K562 (cell line): ENCODE measurements at regions not wholly inside any gene's neighbourhood (a gene's known extent, or its start where the extent isn't known, plus 50 kb on each side); places are given as distances from the start of the nearest gene placed in this dataset.
A peak's percentile ranks its signal among the peaks of the same experiment; 100 is the strongest.

Experiments used
- ATAC-seq: fragments of 200-7000 bp; cut with Tn5 transposase; 3 replicates; pipeline ENCODE4 v1.9.1; 2020; ENCODE audit warnings: moderate library complexity
- BruUV-seq: library from RNA; stranded (reverse); fragments of 400-500 nt; replicated peaks from 2 replicates; lab custom pipeline; 2021; lab: Mats Ljungman, UMichigan
- CTCF ChIA-PET: fragments of 300-600 bp; formaldehyde crosslinking; extraction: SDS; loops from one replicate; lab custom pipeline; 2021; ENCODE audit warnings: low intra/inter-chr PET ratio; lab: Yijun Ruan, JAX
- POLR2A ChIA-PET: fragments of 300-600, 350-650 bp; sonication (Branson Sonifier 250); formaldehyde crosslinking; extraction: SDS; loops from one replicate; lab custom pipeline; 2021; ENCODE audit warnings: antibody characterized with exemption, inconsistent platforms; lab: Yijun Ruan, JAX
- DNase-seq, 4 experiments: peaks; one replicate each; pipeline versions ENCODE4 v3.0.0 to v3.0.0-alpha.2; 2011 to 2018; ENCODE audit warnings: low spot score in 3 of 4, mixed read lengths in 3 of 4; ENCODE audit errors: extremely low read depth in 1 of 4
- FAIRE-seq: peaks from 2 replicates; lab custom pipeline; 2011; peaks lifted over from hg19 to GRCh38; lab: Jason Lieb, UNC
- H2AFZ ChIP-seq: 2 replicates; pipeline ENCODE4 v1.6.0; 2011; ENCODE audit warnings: low read depth, low read length, control low read depth, inconsistent platforms
- H3K27ac ChIP-seq: fragments of 200-600 bp; 3 replicates; pipeline ENCODE4 v1.8.0; 2011; ENCODE audit warnings: low read depth, mild to moderate bottlenecking, control low read depth, inconsistent platforms, low read length, moderate library complexity, mixed read lengths; ENCODE audit errors: extremely low read depth
- H3K27me3 ChIP-seq, 2 experiments: fragments of 300-600 bp in 1 of 2; 2 replicates in 1 of 2; 3 replicates in 1 of 2; pipeline versions ENCODE4 v1.6.0 to v1.8.0; 2011; ENCODE audit warnings: inconsistent platforms in 2 of 2, low read length in 2 of 2, mild to moderate bottlenecking in 1 of 2, mixed read lengths in 1 of 2, moderate library complexity in 1 of 2; ENCODE audit not compliant: control insufficient read depth in 2 of 2, insufficient read depth in 2 of 2
- H3K36me3 ChIP-seq: fragments of 300-600 bp; 3 replicates; pipeline ENCODE4 v1.8.0; 2011; ENCODE audit warnings: mild to moderate bottlenecking, low read length, inconsistent platforms; ENCODE audit not compliant: control insufficient read depth, insufficient read depth
- H3K4me1 ChIP-seq, 2 experiments: fragments of 200-600 bp in 1 of 2; replicated peaks in 1 of 2; 2 replicates in 1 of 2; 3 replicates in 1 of 2; pipeline versions ENCODE4 v1.5.1 to v1.8.0; 2011; ENCODE audit warnings: inconsistent platforms in 2 of 2, low read length in 2 of 2, mild to moderate bottlenecking in 1 of 2, mixed read lengths in 1 of 2, moderate library complexity in 1 of 2; ENCODE audit not compliant: control insufficient read depth in 2 of 2, insufficient read depth in 2 of 2
- H3K4me2 ChIP-seq: 2 replicates; pipeline ENCODE4 v1.6.1; 2011; ENCODE audit warnings: low read length, control low read depth, inconsistent platforms, mixed read lengths; ENCODE audit not compliant: insufficient read depth
- H3K4me3 ChIP-seq: fragments of 200-600 bp; sonication (generic), shearing (Covaris generic); 2 replicates; pipeline ENCODE4 v1.5.1; 2016; ENCODE audit warnings: control low read depth, inconsistent platforms
- H3K79me2 ChIP-seq: fragments of 200-600 bp; 3 replicates; pipeline ENCODE4 v1.8.0; 2011; ENCODE audit warnings: low read length, inconsistent platforms; ENCODE audit not compliant: control insufficient read depth, insufficient read depth
- H3K9ac ChIP-seq, 2 experiments: 2 replicates each; pipeline versions ENCODE4 v1.6.0 to v1.6.1; 2011; ENCODE audit warnings: low read depth in 2 of 2, low read length in 2 of 2, control low read depth in 1 of 2, inconsistent platforms in 1 of 2, mild to moderate bottlenecking in 1 of 2, mixed read lengths in 1 of 2; ENCODE audit not compliant: insufficient read depth in 1 of 2
- H3K9me1 ChIP-seq: one replicate; pipeline ENCODE4 v1.6.0; 2011; ENCODE audit warnings: inconsistent platforms, mild to moderate bottlenecking, low read length, moderate library complexity; ENCODE audit not compliant: control insufficient read depth, insufficient read depth
- H3K9me3 ChIP-seq: replicated peaks from 2 replicates; pipeline ENCODE4 v1.5.1; 2011; ENCODE audit warnings: low read depth, low read length, inconsistent platforms; ENCODE audit not compliant: control insufficient read depth, insufficient read depth
- H4K20me1 ChIP-seq: replicated peaks from 2 replicates; pipeline ENCODE4 v1.6.1; 2011; ENCODE audit warnings: low read length, inconsistent platforms, mixed read lengths; ENCODE audit not compliant: control insufficient read depth, insufficient read depth
- ARID1B ChIP-seq: fragments of 450-650 bp; IDR thresholded peaks from 2 replicates; pipeline ENCODE4 v1.6.1; 2016; ENCODE audit warnings: antibody characterized with exemption, mild to moderate bottlenecking, inconsistent platforms
- C11orf30 ChIP-seq: fragments of 450-650 bp; IDR thresholded peaks from 2 replicates; pipeline ENCODE4 v1.6.1; 2016; ENCODE audit warnings: low read depth, mild to moderate bottlenecking
- CBFA2T2 ChIP-seq: fragments of 450-650 bp; conservative IDR thresholded peaks from 2 replicates; pipeline ENCODE4 v1.6.1; 2017; ENCODE audit warnings: mild to moderate bottlenecking
- CBFA2T3 ChIP-seq: fragments of 450-650 bp; IDR thresholded peaks from 2 replicates; pipeline ENCODE4 v1.6.1; 2017
- CBX8 ChIP-seq: fragments of 200-600 bp; sonication (generic); IDR thresholded peaks from 2 replicates; pipeline ENCODE4 v1.6.1; 2012; ENCODE audit warnings: borderline replicate concordance, mixed run types, low read depth, mild to moderate bottlenecking, moderate library complexity, mixed read lengths, low read length, control low read depth, inconsistent platforms; ENCODE audit not compliant: poor library complexity, severe bottlenecking; ENCODE audit errors: extremely low read depth
- FOXM1 ChIP-seq, 2 experiments: fragments of 450-650 bp in 1 of 2; sonication (generic) in 1 of 2; formaldehyde crosslinking in 1 of 2; IDR thresholded peaks; 2 replicates each; pipeline versions ENCODE4 v1.6.1 to v1.9.0; 2017 to 2022; ENCODE audit warnings: low read depth in 2 of 2, mild to moderate bottlenecking in 2 of 2, missing genetic modification reagents in 1 of 2, moderate library complexity in 1 of 2
- JUND ChIP-seq, 2 experiments: IDR thresholded peaks; 2 replicates in 1 of 2; 3 replicates in 1 of 2; pipeline ENCODE4 v1.6.1; 2011; ENCODE audit warnings: borderline replicate concordance in 2 of 2, low read depth in 2 of 2, low read length in 2 of 2, improper control_type of control experiment in 1 of 2, missing biosample characterization in 1 of 2, missing genetic modification characterization in 1 of 2, missing genetic modification reagents in 1 of 2
- KLF10 ChIP-seq: fragments of 250-450 bp; sonication (Bioruptor Pico); IDR thresholded peaks from 2 replicates; pipeline ENCODE4 v1.6.1; 2021; ENCODE audit warnings: matching md5 sums
- MTA2 ChIP-seq: fragments of 450-650 bp; IDR thresholded peaks from 2 replicates; pipeline ENCODE4 v1.6.1; 2016; ENCODE audit warnings: low read depth
- NR2F6 ChIP-seq: fragments of 450-650 bp; formaldehyde crosslinking; IDR thresholded peaks from 2 replicates; pipeline ENCODE4 v1.4.0; 2020; ENCODE audit warnings: mild to moderate bottlenecking
- PCBP2 ChIP-seq: fragments of 200-400 bp; formaldehyde crosslinking; IDR thresholded peaks from 2 replicates; pipeline ENCODE4 v1.6.1; 2018; ENCODE audit warnings: low read length, low read depth, mild to moderate bottlenecking, moderate library complexity; ENCODE audit not compliant: poor library complexity, severe bottlenecking
- RCOR1 ChIP-seq, 2 experiments: IDR thresholded peaks; 2 replicates each; pipeline ENCODE4 v1.6.1; 2012; ENCODE audit warnings: low read depth in 2 of 2, low read length in 2 of 2, borderline replicate concordance in 1 of 2, improper control_type of control experiment in 1 of 2
- SAFB2 ChIP-seq: fragments of 200-400 bp; formaldehyde crosslinking; IDR thresholded peaks from 2 replicates; pipeline ENCODE4 v1.6.1; 2018; ENCODE audit warnings: borderline replicate concordance, low read length, low read depth, moderate library complexity; ENCODE audit not compliant: severe bottlenecking
- SMAD4 ChIP-seq: fragments of 250-450 bp; sonication (Bioruptor Pico); conservative IDR thresholded peaks from 2 replicates; pipeline ENCODE4 v1.8.0; 2021; ENCODE audit warnings: inconsistent platforms, mild to moderate bottlenecking, moderate library complexity
- TAL1 ChIP-seq: fragments of 450-650 bp; IDR thresholded peaks from 2 replicates; pipeline ENCODE4 v1.6.1; 2016; ENCODE audit warnings: mild to moderate bottlenecking
- TCF3 ChIP-seq: sonication (generic); formaldehyde crosslinking; IDR thresholded peaks from 2 replicates; pipeline ENCODE4 v1.4.0; 2020; ENCODE audit warnings: mild to moderate bottlenecking, missing genetic modification reagents
- TGIF2 ChIP-seq: sonication (generic); formaldehyde crosslinking; IDR thresholded peaks from 2 replicates; pipeline ENCODE4 v1.8.1; 2022; ENCODE audit warnings: mild to moderate bottlenecking, missing genetic modification reagents, moderate library complexity
- TRIM24 ChIP-seq, 2 experiments: fragments of 450-650 bp; IDR thresholded peaks; 2 replicates each; pipeline ENCODE4 v1.6.1; 2016
- YY1 ChIP-seq, 3 experiments: IDR thresholded peaks; 2 replicates each; pipeline ENCODE4 v1.6.1; 2011; ENCODE audit warnings: low read length in 2 of 3, mild to moderate bottlenecking in 2 of 3, moderate library complexity in 2 of 3, borderline replicate concordance in 1 of 3, control low read depth in 1 of 3, low read depth in 1 of 3; ENCODE audit not compliant: insufficient read depth in 3 of 3, insufficient replicate concordance in 2 of 3, control insufficient read depth in 1 of 3, insufficient read length in 1 of 3; ENCODE audit errors: extremely low read depth in 1 of 3
- ZBTB7A ChIP-seq: IDR thresholded peaks from 2 replicates; pipeline ENCODE4 v1.6.1; 2011; ENCODE audit warnings: low read depth, mild to moderate bottlenecking, low read length, moderate library complexity, borderline replicate concordance; ENCODE audit not compliant: control insufficient read depth
- ZNF124 ChIP-seq: sonication (generic); formaldehyde crosslinking; IDR thresholded peaks from 2 replicates; pipeline ENCODE4 v1.8.1; 2022; ENCODE audit warnings: missing genetic modification reagents
- ZNF217 ChIP-seq: sonication (generic); formaldehyde crosslinking; IDR thresholded peaks from 2 replicates; pipeline ENCODE4 v1.8.0; 2022; ENCODE audit warnings: mild to moderate bottlenecking, missing genetic modification reagents
- ZNF384 ChIP-seq: IDR thresholded peaks from 2 replicates; pipeline ENCODE4 v1.6.1; 2012; ENCODE audit warnings: low read depth, low read length, improper control_type of control experiment
- WGBS: fragments of 100-300 bp; shearing (Covaris generic); methylation state at CpG from one replicate; pipeline ENCODE4 v1.1.6; 2016; ENCODE audit warnings: low coverage, mixed read lengths; ENCODE audit not compliant: insufficient coverage; ENCODE audit errors: missing lambda C conversion rate; 5-methylcytosine and 5-hydroxymethylcytosine counted together
- in situ Hi-C: fragments of 300-500 bp; cut with MboI; formaldehyde crosslinking; loops from 4 replicates; pipeline ENCODE4 v1.15.0; 2018; ENCODE audit warnings: inconsistent platforms, mixed read lengths
- intact Hi-C: fragments of 100-400 bp; cut with micrococcal nuclease; formaldehyde crosslinking; loops from 2 replicates; pipeline ENCODE4 v1.14.2; 2022

GRCh38 chr3:101170062-101170771 lies 150.2 kb downstream of the IMPG2 start:
- no TSS peak for BruUV-seq
- FAIRE-seq: peak; percentile 19
- TF ChIP-seq ZBTB7A: no peak
- TF ChIP-seq SAFB2: no peak
- 0 out of 2 replicates have a peak, but pooled peaks have one; percentile 12 for TF ChIP-seq MTA2
- no peak for TF ChIP-seq CBX8
- TF ChIP-seq KLF10 (CRISPR knock-in tag): no peak
- TF ChIP-seq TAL1: peak; percentile 46; the same call in 1 of the 2 replicates
- TF ChIP-seq PCBP2: no peak
- no peak for TF ChIP-seq TGIF2 (CRISPR knock-in tag)
- TF ChIP-seq TCF3 (CRISPR knock-in tag): peak; percentile 43
- TF ChIP-seq FOXM1 (IDR thresholded peaks at IDR 0.05; ENCODE audit: low read depth): no peak
- no peak for TF ChIP-seq FOXM1 (CRISPR knock-in tag; IDR thresholded peaks at IDR 0.05; ENCODE audit: low read depth)
- TF ChIP-seq ZNF124 (CRISPR knock-in tag): no peak
- no peak for TF ChIP-seq C11orf30
- no peak for TF ChIP-seq YY1 (IDR thresholded peaks at IDR 0.05; ENCODE audit: borderline replicate concordance in 1 of 3, control insufficient read depth in 1 of 3, extremely low read depth in 1 of 3, insufficient read depth in 3 of 3, insufficient read length in 1 of 3, insufficient replicate concordance in 2 of 3, low read depth in 1 of 3, low read length in 2 of 3)
- no peak for TF ChIP-seq ZNF217
- peak; percentile 24; the same call in 1 of the 2 replicates for TF ChIP-seq ARID1B
- no peak for TF ChIP-seq SMAD4 (CRISPR knock-in tag)
- TF ChIP-seq JUND (IDR thresholded peaks at IDR 0.05; ENCODE audit: borderline replicate concordance, low read depth, low read length): peak; percentile 49; the same call in 1 of the 2 replicates
- no peak; the same call in 2 of the 3 replicates for TF ChIP-seq JUND (tag; IDR thresholded peaks at IDR 0.05; ENCODE audit: borderline replicate concordance, low read depth, low read length)
- peak; percentile 61 for TF ChIP-seq CBFA2T2
- TF ChIP-seq CBFA2T3: peak; percentile 73
- TF ChIP-seq TRIM24 (IDR thresholded peaks at IDR 0.05): peak in 1 of 2 experiments; percentile 36; a peak in 1 of 4 replicates
- no peak for TF ChIP-seq ZNF384
- no peak for TF ChIP-seq NR2F6 (CRISPR knock-in tag)
- TF ChIP-seq RCOR1 (IDR thresholded peaks at IDR 0.05; ENCODE audit: borderline replicate concordance in 1 of 2, low read depth in 2 of 2, low read length in 2 of 2): no peak

More at GRCh38 chr3:101170062-101170771, 150.2 kb downstream of the IMPG2 start:
- intact Hi-C loops: no loop called here
- H3K4me3 ChIP-seq: no peak overlapping the region
- H3K4me2 ChIP-seq: peak overlapping the region; percentile 19; the same call in 1 of the 2 replicates
- H3K4me1 ChIP-seq: peaks cover 4 to 10% of the 10 kb centered on the region in 2 experiments; a peak in 2 of 5 replicates
- no peaks in the 10 kb centered on the region for H3K9me1 ChIP-seq
- no peaks in the 10 kb centered on the region for H3K79me2 ChIP-seq
- H3K36me3 ChIP-seq: no peaks in the 10 kb centered on the region
- POLR2A ChIA-PET: interaction anchor here (0.6 to 0.9 kb wide), 2 partner anchors 21 to 488 kb away, joined by 3 read pairs; no protein-coding TSS in a partner anchor
- DNase-seq: peak in 1 of 4 experiments; percentile 18
- peak; percentile 64 for ATAC-seq
- in situ Hi-C loops: no loop called here
- no peak overlapping the region for H3K9ac ChIP-seq
- H3K9me3 ChIP-seq: no peaks in the 10 kb centered on the region
- no peak overlapping the region for H3K27ac ChIP-seq
- H3K27me3 ChIP-seq: no peaks in the 10 kb centered on the region
- H4K20me1 ChIP-seq: no peaks in the 10 kb centered on the region
- H2AFZ ChIP-seq: peak overlapping the region; percentile 52
- CTCF ChIA-PET: no interaction called here
- WGBS: 13% methylated on average over 8 of the region's 8 CpGs
